ENCODE measurements at regions not wholly inside any gene's neighbourhood (a gene's known extent, or its start where the extent isn't known, plus 50 kb on each side); places are given as distances from the start of the nearest gene placed in this dataset.

DNA sequence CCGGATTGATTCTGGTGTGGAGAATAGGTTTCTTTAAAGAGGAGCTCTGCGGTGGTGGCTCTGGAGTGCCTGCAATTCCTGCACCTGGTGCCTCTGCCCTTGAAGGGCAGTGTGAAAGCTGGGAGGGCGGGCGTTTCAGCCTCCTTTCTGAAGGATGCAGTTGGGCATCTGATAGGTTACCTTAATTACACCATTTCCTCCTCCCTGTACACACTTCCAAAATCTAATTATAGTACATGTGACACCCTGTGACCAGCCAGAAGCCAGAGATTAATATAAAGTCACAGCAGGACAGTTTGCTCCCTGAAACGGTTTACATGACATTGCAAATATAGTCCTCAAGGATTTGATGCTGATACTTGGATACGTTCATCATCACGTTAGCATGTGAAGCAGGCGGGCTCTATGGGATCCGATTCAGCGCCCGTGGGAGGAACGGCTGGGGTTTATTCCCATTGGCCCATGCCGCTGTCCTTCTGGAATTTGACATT is 548.2 kb downstream of the QKI start:
- no peak overlapping the region for H3K9ac ChIP-seq (ENCODE audit: low read depth, low read length)
- no peak overlapping the region for H3K4me3 ChIP-seq (ENCODE audit: low read length)
- peaks cover 16% of the 10 kb centered on the region for H3K4me1 ChIP-seq (ENCODE audit: insufficient read depth, low read length)
- no peaks in the 10 kb centered on the region for H3K9me3 ChIP-seq (ENCODE audit: insufficient read depth, low read depth, low read length)
- H3K36me3 ChIP-seq (ENCODE audit: insufficient read depth, low read length), result no peaks in the 10 kb centered on the region
- 96% methylated on average over 13 of the region's 13 CpGs for WGBS
- H3K27ac ChIP-seq (ENCODE audit: low read depth, low read length), result no peak overlapping the region
- H3K27me3 ChIP-seq (ENCODE audit: insufficient read depth, low read length), result no peaks in the 10 kb centered on the region

DNA sequence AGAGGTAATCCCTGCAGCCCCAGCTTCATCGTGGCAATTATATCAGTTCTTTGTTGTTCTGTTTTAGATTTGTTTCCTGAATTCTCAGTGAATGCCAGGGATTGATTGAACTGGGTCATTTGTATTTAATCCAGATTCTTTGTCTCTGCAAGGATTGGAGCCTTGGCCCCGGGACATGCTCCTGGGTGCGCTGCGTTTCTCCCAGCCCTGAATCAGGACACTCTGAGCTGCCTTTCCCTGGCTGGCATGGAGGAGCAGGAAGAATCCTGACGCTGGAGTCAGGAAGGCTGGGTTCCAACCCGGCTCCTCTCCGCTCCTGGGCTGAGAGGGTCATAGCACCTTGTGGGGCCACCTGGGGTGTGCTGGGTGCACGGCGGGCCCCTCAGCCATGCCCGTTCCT is 545.6 kb downstream of the QKI start:
- no peaks in the 10 kb centered on the region for H3K27me3 ChIP-seq (ENCODE audit: insufficient read depth, low read length)
- H3K9ac ChIP-seq (ENCODE audit: low read depth, low read length), result no peak overlapping the region
- peaks cover 19% of the 10 kb centered on the region for H3K4me1 ChIP-seq (ENCODE audit: insufficient read depth, low read length)
- H3K9me3 ChIP-seq (ENCODE audit: insufficient read depth, low read depth, low read length), result no peaks in the 10 kb centered on the region
- H3K27ac ChIP-seq (ENCODE audit: low read depth, low read length), result no peak overlapping the region
- H3K4me3 ChIP-seq (ENCODE audit: low read length), result no peak overlapping the region
- H3K36me3 ChIP-seq (ENCODE audit: insufficient read depth, low read length), result no peaks in the 10 kb centered on the region
- WGBS, result 88% methylated on average over 9 of the region's 10 CpGs

DNA sequence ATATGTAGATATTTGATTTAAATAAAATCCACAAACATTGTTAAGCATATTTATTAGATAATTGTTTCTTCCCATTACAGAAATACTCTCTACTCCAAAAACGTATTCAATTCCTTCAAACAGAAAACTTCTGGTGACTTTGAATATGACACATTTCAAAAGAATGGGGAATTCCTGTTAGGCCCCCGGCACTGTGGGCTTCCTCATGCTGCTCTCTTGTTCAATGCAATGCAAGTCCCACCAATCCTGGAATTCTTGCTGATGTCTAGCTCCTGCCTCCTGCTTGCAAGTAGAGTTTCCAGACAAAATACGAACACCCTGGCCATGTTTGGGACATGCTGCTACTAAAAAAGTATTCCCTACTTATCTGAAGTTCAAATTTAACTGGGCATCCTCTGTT is 544.1 kb downstream of the QKI start:
- 48% methylated on average over 3 of the region's 3 CpGs for WGBS
- peak overlapping the region; percentile 20; the same call in 1 of the 2 replicates for H3K9ac ChIP-seq (ENCODE audit: low read depth, low read length)
- no peaks in the 10 kb centered on the region for H3K27me3 ChIP-seq (ENCODE audit: insufficient read depth, low read length)
- H3K4me3 ChIP-seq (ENCODE audit: low read length), result no peak overlapping the region
- peak overlapping the region; percentile 46 for H3K27ac ChIP-seq (ENCODE audit: low read depth, low read length)
- H3K9me3 ChIP-seq (ENCODE audit: insufficient read depth, low read depth, low read length), result no peaks in the 10 kb centered on the region
- peaks cover 25% of the 10 kb centered on the region for H3K4me1 ChIP-seq (ENCODE audit: insufficient read depth, low read length)
- no peaks in the 10 kb centered on the region for H3K36me3 ChIP-seq (ENCODE audit: insufficient read depth, low read length)

DNA sequence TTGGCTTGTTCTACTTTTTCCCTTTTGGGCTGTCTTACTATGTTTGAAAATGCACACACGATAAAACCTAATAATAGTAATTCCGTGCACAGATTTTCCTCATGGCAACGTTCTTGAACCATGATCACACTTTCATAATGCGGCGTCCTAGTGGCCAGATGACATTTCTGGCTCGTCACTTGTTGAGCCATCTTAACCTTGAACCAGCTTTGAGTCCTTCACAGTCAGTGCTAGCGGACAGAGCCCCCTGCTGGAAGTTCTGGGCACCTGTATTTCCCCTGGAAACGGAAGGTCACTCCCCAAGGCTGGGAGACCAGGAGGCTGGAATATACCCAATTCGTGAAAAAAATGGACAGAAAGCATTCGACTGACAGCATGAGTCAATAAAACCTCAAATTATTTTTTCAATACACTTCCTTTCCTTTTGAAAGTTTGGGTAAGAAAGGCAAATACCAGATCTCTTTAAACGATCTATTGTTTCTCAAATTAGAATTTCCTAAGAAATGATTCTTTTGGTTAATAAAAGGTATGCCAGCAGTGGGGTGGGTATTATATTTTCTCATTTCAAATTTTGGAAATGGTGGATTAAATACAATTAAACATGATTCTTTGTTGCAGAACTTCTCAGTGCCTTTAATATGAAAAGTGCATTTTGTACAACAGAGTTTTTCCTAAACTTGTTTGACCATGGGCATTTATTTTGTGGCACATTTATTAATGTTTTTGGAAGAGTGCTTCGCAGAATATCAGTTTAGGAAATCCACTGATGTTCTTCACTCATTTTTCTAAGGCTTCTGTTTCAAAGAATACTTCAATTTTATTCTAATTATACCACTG is 542.3 kb downstream of the QKI start:
- H3K4me3 ChIP-seq (ENCODE audit: low read length), result no peak overlapping the region
- H3K4me1 ChIP-seq (ENCODE audit: insufficient read depth, low read length), result peaks cover 29% of the 10 kb centered on the region
- H3K36me3 ChIP-seq (ENCODE audit: insufficient read depth, low read length), result no peaks in the 10 kb centered on the region
- no peak overlapping the region for H3K9ac ChIP-seq (ENCODE audit: low read depth, low read length)
- 36% methylated on average over 11 of the region's 12 CpGs for WGBS
- no peak overlapping the region for H3K27ac ChIP-seq (ENCODE audit: low read depth, low read length)
- no peaks in the 10 kb centered on the region for H3K27me3 ChIP-seq (ENCODE audit: insufficient read depth, low read length)
- no peaks in the 10 kb centered on the region for H3K9me3 ChIP-seq (ENCODE audit: insufficient read depth, low read depth, low read length)

DNA sequence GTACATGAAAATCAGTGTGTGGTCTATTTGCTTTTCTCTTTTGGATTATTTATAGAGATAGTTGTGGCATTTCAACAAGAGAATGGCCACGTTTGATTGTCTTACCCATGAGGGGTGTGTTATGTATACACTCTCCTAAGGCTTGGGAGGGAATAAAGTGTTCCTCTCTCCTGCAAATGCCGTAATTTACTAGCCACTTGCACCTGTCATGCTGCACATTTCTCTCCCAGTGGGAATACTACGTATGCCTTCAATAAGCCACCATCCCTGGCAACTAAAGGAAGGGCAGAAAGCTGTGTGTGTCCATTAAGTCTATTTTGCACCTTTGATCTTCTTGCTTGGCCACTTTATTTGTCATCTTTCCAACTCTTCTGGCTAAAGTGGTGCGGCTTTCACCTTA is 541.2 kb downstream of the QKI start:
- no peak overlapping the region for H3K27ac ChIP-seq (ENCODE audit: low read depth, low read length)
- H3K4me3 ChIP-seq (ENCODE audit: low read length), result no peak overlapping the region
- H3K27me3 ChIP-seq (ENCODE audit: insufficient read depth, low read length), result no peaks in the 10 kb centered on the region
- 94% methylated on average over 4 of the region's 4 CpGs for WGBS
- H3K9me3 ChIP-seq (ENCODE audit: insufficient read depth, low read depth, low read length), result no peaks in the 10 kb centered on the region
- no peaks in the 10 kb centered on the region for H3K36me3 ChIP-seq (ENCODE audit: insufficient read depth, low read length)
- no peak overlapping the region for H3K9ac ChIP-seq (ENCODE audit: low read depth, low read length)
- H3K4me1 ChIP-seq (ENCODE audit: insufficient read depth, low read length), result peaks cover 29% of the 10 kb centered on the region

DNA sequence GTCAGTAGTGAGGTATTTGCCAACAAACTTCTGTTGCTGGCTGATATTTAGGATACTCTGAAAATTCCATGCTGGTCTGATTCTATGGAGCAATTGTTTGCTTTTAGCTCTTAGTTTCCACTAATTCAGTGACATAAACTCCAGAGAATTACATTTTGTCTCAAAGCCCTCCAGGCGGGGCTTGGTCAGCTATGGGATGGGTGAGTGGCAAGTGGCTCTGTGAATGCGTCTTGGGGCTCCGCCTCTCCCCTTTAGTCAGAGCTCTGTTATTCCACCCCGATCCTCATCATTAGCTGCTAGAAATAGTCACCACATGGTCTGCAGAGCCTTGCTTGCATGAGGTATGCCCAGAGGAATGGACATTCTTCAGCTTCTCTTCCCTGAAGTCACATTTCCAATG is 540.6 kb downstream of the QKI start:
- H3K4me1 ChIP-seq (ENCODE audit: insufficient read depth, low read length), result peaks cover 29% of the 10 kb centered on the region
- 92% methylated on average over 4 of the region's 4 CpGs for WGBS
- no peaks in the 10 kb centered on the region for H3K9me3 ChIP-seq (ENCODE audit: insufficient read depth, low read depth, low read length)
- H3K36me3 ChIP-seq (ENCODE audit: insufficient read depth, low read length), result no peaks in the 10 kb centered on the region
- H3K27me3 ChIP-seq (ENCODE audit: insufficient read depth, low read length), result no peaks in the 10 kb centered on the region
- H3K27ac ChIP-seq (ENCODE audit: low read depth, low read length), result no peak overlapping the region
- H3K9ac ChIP-seq (ENCODE audit: low read depth, low read length), result no peak overlapping the region
- no peak overlapping the region for H3K4me3 ChIP-seq (ENCODE audit: low read length)

DNA sequence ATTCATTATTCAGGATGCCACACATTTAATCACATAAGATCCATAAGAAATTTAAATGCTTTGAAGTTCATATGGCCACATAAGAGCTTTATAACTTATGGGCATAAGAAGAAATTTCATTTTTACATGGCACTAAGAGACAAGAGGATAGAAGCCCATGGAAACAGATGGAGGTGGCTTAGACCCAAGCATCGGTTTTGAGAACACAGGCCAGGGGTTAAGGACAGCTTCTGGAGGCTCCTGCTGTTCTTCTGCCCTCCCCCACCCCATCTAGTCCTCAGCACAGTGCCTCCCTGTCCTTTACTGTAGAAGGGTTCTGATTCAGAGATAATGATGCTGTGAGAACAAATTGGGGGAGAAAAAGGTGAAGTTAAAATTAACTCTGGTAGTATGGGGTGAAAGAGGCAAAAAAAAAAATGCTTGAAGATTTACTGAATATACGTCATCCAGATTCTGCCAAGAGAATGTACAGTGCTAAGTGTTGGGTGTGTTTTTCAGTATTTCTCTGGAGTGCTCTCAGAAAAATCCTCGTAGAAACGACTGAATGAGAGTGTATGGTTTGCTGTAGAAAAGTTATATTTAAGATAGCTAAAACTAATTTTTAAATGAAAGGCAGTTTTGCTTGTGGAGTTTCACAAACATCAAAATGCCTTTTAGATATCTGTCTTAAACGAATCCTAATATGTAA is 539.7 kb downstream of the QKI start:
- Histone ChIP-seq H3K4me1 (ENCODE audit: insufficient read depth, low read length) (peaks cover 29% of the 10 kb centered on the region), H3K36me3 (ENCODE audit: insufficient read depth, low read length) (no peaks in the 10 kb centered on the region), H3K4me3 (ENCODE audit: low read length) (no peak overlapping the region), H3K27me3 (ENCODE audit: insufficient read depth, low read length) (no peaks in the 10 kb centered on the region), H3K9ac (ENCODE audit: low read depth, low read length) (no peak overlapping the region), H3K27ac (ENCODE audit: low read depth, low read length) (no peak overlapping the region), H3K9me3 (ENCODE audit: insufficient read depth, low read depth, low read length) (no peaks in the 10 kb centered on the region)
- 85% methylated on average over 5 of the region's 5 CpGs for WGBS

DNA sequence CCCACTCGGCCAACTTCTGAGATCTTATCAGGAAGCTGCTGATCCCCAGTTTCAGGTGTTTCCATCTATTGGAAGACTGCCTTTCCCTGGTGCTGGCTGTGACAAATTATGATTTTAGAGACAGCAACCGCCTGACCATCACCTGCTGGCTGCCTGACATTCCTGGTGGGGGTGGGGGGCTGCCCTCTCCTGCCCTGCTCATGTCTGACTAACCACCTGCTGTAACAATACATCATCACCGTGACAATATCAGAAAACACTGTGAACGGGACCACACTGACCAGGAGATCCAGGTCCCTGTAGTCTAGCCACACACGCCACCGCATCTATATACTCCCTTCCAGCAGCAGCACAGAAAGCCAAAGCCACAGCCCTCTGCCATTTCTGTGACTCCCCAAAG is 537.5 kb downstream of the QKI start:
- H3K4me1 ChIP-seq (ENCODE audit: insufficient read depth, low read length), result peaks cover 10% of the 10 kb centered on the region; the same call in 1 of the 2 replicates
- no peaks in the 10 kb centered on the region for H3K9me3 ChIP-seq (ENCODE audit: insufficient read depth, low read depth, low read length)
- no peak overlapping the region for H3K4me3 ChIP-seq (ENCODE audit: low read length)
- no peak overlapping the region for H3K9ac ChIP-seq (ENCODE audit: low read depth, low read length)
- H3K36me3 ChIP-seq (ENCODE audit: insufficient read depth, low read length), result no peaks in the 10 kb centered on the region
- WGBS, result 91% methylated on average over 6 of the region's 6 CpGs
- no peak overlapping the region for H3K27ac ChIP-seq (ENCODE audit: low read depth, low read length)
- no peaks in the 10 kb centered on the region for H3K27me3 ChIP-seq (ENCODE audit: insufficient read depth, low read length)

DNA sequence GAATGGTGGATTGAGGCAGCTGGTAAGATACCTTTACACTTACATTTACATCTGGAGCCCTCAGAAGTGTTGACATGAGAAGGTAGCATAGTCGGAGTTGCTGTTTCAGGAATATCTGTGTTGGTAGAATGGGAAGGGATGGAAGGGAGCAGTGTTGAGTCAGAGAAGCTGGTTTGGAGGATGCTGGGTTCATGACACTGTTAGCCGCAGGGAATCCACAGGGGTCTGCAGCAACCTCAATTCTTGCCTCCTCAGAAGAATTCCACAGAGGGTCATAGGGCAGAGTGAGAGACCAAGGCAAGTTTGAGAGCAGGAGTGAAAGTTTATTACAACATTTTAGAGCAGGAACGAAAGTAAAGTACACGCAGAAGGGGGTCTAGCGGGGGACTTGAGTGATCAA is 536.8 kb downstream of the QKI start:
- H3K36me3 ChIP-seq (ENCODE audit: insufficient read depth, low read length), result no peaks in the 10 kb centered on the region
- WGBS, result over 99% methylated on average over 5 of the region's 5 CpGs

DNA sequence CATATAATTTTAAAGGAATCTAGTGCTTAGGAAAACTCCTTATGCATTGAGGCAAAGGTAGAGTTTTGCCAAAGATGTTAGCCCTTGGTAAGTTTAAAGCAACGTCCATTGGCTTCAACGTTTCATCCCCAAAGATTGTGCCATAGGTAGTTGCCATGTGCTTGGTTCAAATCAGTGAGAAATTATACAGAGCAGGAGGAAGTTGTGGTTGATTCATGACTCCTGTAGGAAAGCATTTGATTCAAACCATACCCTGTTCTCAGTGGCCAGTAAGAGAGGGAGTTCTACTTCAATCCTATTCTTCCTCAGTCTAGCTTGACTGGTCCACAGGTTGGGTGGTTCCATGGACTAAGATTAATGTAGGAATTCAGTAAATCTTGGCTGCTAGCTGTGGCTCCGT is 535.6 kb downstream of the QKI start:
- no peaks in the 10 kb centered on the region for H3K36me3 ChIP-seq (ENCODE audit: insufficient read depth, low read length)
- H3K4me1 ChIP-seq (ENCODE audit: insufficient read depth, low read length), result peaks cover 25% of the 10 kb centered on the region
- WGBS, result 95% methylated on average over 3 of the region's 3 CpGs
- no peaks in the 10 kb centered on the region for H3K27me3 ChIP-seq (ENCODE audit: insufficient read depth, low read length)
- no peak overlapping the region for H3K27ac ChIP-seq (ENCODE audit: low read depth, low read length)
- no peaks in the 10 kb centered on the region for H3K9me3 ChIP-seq (ENCODE audit: insufficient read depth, low read depth, low read length)
- no peak overlapping the region for H3K9ac ChIP-seq (ENCODE audit: low read depth, low read length)
- H3K4me3 ChIP-seq (ENCODE audit: low read length), result no peak overlapping the region

More for the DNA sequence above, 536.8 kb downstream of the QKI start:
- H3K4me1 ChIP-seq (ENCODE audit: insufficient read depth, low read length), result peaks cover 14% of the 10 kb centered on the region
- H3K27ac ChIP-seq (ENCODE audit: low read depth, low read length), result no peak overlapping the region
- H3K27me3 ChIP-seq (ENCODE audit: insufficient read depth, low read length), result no peaks in the 10 kb centered on the region
- H3K9me3 ChIP-seq (ENCODE audit: insufficient read depth, low read depth, low read length), result no peaks in the 10 kb centered on the region
- H3K4me3 ChIP-seq (ENCODE audit: low read length), result no peak overlapping the region
- H3K9ac ChIP-seq (ENCODE audit: low read depth, low read length), result no peak overlapping the region

DNA sequence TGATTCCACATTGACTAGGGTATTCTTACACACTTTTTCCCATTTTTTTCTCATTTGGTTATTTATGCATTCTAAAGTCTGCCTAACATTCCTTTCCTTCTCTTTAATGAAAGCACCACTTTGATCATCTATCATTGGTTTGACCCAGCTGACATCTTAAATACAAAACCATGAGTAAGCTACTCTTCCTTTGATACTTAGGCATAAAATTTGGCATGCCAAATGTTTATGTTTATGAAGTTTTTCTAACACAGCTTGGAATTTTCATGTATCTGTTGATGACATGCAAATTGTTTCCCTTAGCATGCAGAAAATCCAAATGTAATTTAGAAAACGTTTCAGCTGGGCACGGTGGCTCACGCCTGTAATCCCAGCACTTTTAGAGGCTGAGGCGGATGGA is 534.9 kb downstream of the QKI start:
- Histone ChIP-seq H3K4me3 (ENCODE audit: low read length) (no peak overlapping the region), H3K27me3 (ENCODE audit: insufficient read depth, low read length) (no peaks in the 10 kb centered on the region), H3K27ac (ENCODE audit: low read depth, low read length) (no peak overlapping the region), H3K9ac (ENCODE audit: low read depth, low read length) (no peak overlapping the region), H3K36me3 (ENCODE audit: insufficient read depth, low read length) (no peaks in the 10 kb centered on the region), H3K9me3 (ENCODE audit: insufficient read depth, low read depth, low read length) (no peaks in the 10 kb centered on the region), H3K4me1 (ENCODE audit: insufficient read depth, low read length) (peaks cover 33% of the 10 kb centered on the region)
- WGBS, result 95% methylated on average over 4 of the region's 4 CpGs

Data from HUES64 (cell line).